Kidney (tissue), 13 donors: ENCODE measurements at regions not wholly inside any gene's neighbourhood (a gene's known extent, or its start where the extent isn't known, plus 50 kb on each side); places are given as distances from the start of the nearest gene placed in this dataset.

Experiments
- DNase-seq, 5 donors: peaks; one replicate each; pipeline ENCODE4 v3.0.0-alpha.2; 2013 to 2020
- FAIRE-seq: peaks from 2 replicates; lab custom pipeline; 2012; peaks lifted over from hg19 to GRCh38; lab: Jason Lieb, UNC
- H3K27ac ChIP-seq, 2 donors: one replicate each; pipeline ENCODE4 v1.7.0; 2013; ENCODE audit warnings: low read depth in 2 of 2, low read length in 2 of 2, inconsistent platforms in 1 of 2
- H3K27me3 ChIP-seq: one replicate; pipeline ENCODE4 v1.7.1; 2013; ENCODE audit warnings: low read length, inconsistent platforms; ENCODE audit not compliant: control insufficient read depth, insufficient read depth
- H3K36me3 ChIP-seq, 3 donors: one replicate each; pipeline versions ENCODE4 v1.7.0 to v1.7.1; 2013; ENCODE audit warnings: low read length in 3 of 3, control low read depth in 1 of 3, inconsistent platforms in 1 of 3; ENCODE audit not compliant: insufficient read depth in 3 of 3, control insufficient read depth in 2 of 3
- H3K4me1 ChIP-seq, 3 donors: one replicate each; pipeline versions ENCODE4 v1.7.0 to v1.7.1; 2013; ENCODE audit warnings: low read length in 3 of 3, inconsistent platforms in 1 of 3, low read depth in 1 of 3; ENCODE audit not compliant: control insufficient read depth in 2 of 3, insufficient read depth in 2 of 3
- H3K4me3 ChIP-seq, 3 donors: one replicate each; pipeline versions ENCODE4 v1.7.0 to v1.8.1; 2013; ENCODE audit warnings: low read length in 3 of 3, control low read depth in 1 of 3, inconsistent platforms in 1 of 3
- H3K9ac ChIP-seq, 3 donors: one replicate each; pipeline versions ENCODE4 v1.7.0 to v1.7.1; 2013; ENCODE audit warnings: low read length in 3 of 3, control low read depth in 1 of 3, inconsistent platforms in 1 of 3
- H3K9me3 ChIP-seq, 3 donors: one replicate each; pipeline versions ENCODE4 v1.7.0 to v1.7.1; 2013; ENCODE audit warnings: low read length in 3 of 3, control low read depth in 1 of 3, inconsistent platforms in 1 of 3; ENCODE audit not compliant: control insufficient read depth in 2 of 3, insufficient read depth in 1 of 3
- CTCF ChIP-seq: IDR thresholded peaks from 3 replicates; pipeline ENCODE4 v1.5.1; 2012; ENCODE audit warnings: mild to moderate bottlenecking, moderate library complexity, borderline replicate concordance; ENCODE audit not compliant: insufficient read depth; ENCODE audit errors: extremely low read depth
- intact Hi-C: fragments of 100-400 bp; cut with DNase I; formaldehyde crosslinking; loops from one replicate; pipeline ENCODE4 v1.11.1; 2022
- donor health status: control.
- donor health status: control.
- donor health status: control.
- donor health status: control.
- donor health status: control.
- donor health status: DM: yes; HTN: yes; CAD: no.
- donor health status: Normal renal cell carcinoma (clear cell type).

- H3K9ac ChIP-seq = no peak overlapping the region
- no peaks in the 10 kb centered on the region for H3K9me3 ChIP-seq
- H3K36me3 ChIP-seq = no peaks in the 10 kb centered on the region
- no peak overlapping the region for H3K4me3 ChIP-seq
- H3K27ac ChIP-seq = no peak overlapping the region
- no peaks in the 10 kb centered on the region for H3K27me3 ChIP-seq
- DNase-seq (no peak), FAIRE-seq (no peak)
- no peaks in the 10 kb centered on the region for H3K4me1 ChIP-seq
- intact Hi-C loops = no loop called here
- TF ChIP-seq CTCF = no peak
Measured at GRCh38 chr18:55031164-55031563, 71.9 kb upstream of the CCDC68 start.

GRCh38 chr18:55024564-55024963 is 65.3 kb upstream of the CCDC68 start:
- no peaks in the 10 kb centered on the region for H3K27me3 ChIP-seq
- H3K36me3 ChIP-seq = no peaks in the 10 kb centered on the region
- no peaks in the 10 kb centered on the region for H3K4me1 ChIP-seq
- DNase-seq = no peak
- no peak overlapping the region for H3K9ac ChIP-seq
- intact Hi-C loops = no loop called here
- no peak overlapping the region for H3K27ac ChIP-seq
- H3K9me3 ChIP-seq = no peaks in the 10 kb centered on the region
- H3K4me3 ChIP-seq = no peak overlapping the region
- FAIRE-seq = no peak
- TF ChIP-seq CTCF = no peak

DNA sequence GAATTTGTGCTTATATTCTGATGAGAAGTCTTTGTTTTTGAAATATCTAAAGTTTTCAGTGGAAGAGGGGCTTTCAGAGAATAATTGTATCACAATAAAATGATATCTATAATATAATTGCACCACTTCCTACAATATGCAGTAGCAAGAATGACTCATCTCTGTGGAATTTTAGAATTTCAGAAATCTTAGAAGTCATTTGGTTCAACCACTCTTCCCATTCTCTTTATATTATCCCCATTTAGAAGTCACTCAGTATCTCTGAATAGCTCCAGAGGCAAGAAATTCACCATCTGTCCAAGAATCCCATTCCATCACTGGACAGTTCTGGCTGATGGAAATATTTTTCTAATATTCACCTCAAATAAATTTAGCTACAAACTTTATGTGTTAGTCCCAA is 59.3 kb upstream of the CCDC68 start:
- DNase-seq (no peak), FAIRE-seq (no peak)
- no peak overlapping the region for H3K27ac ChIP-seq
- no peak for TF ChIP-seq CTCF
- H3K4me3 ChIP-seq = no peak overlapping the region
- H3K9me3 ChIP-seq = no peaks in the 10 kb centered on the region
- H3K36me3 ChIP-seq = no peaks in the 10 kb centered on the region
- no peaks in the 10 kb centered on the region for H3K27me3 ChIP-seq
- H3K9ac ChIP-seq = no peak overlapping the region
- intact Hi-C loops = no loop called here
- no peaks in the 10 kb centered on the region for H3K4me1 ChIP-seq

- FAIRE-seq (no peak), DNase-seq (no peak)
- H3K4me3 ChIP-seq = no peak overlapping the region
- H3K9ac ChIP-seq = no peak overlapping the region
- H3K4me1 ChIP-seq = no peaks in the 10 kb centered on the region
- no peaks in the 10 kb centered on the region for H3K27me3 ChIP-seq
- TF ChIP-seq CTCF = no peak
- intact Hi-C loops = no loop called here
- no peak overlapping the region for H3K27ac ChIP-seq
- H3K36me3 ChIP-seq = no peaks in the 10 kb centered on the region
- H3K9me3 ChIP-seq = no peaks in the 10 kb centered on the region
Measured at GRCh38 chr18:55014095-55014494, 54.8 kb upstream of the CCDC68 start.
